CD14-positive monocyte (primary cell): ENCODE measurements at regions not wholly inside any gene's neighbourhood (a gene's known extent, or its start where the extent isn't known, plus 50 kb on each side); places are given as distances from the start of the nearest gene placed in this dataset.

Experiments
- DNase-seq, 3 donors: peaks; one replicate each; pipeline ENCODE4 v3.0.0-alpha.2; 2011 to 2022
- H2AFZ ChIP-seq: 2 replicates; pipeline ENCODE4 v1.6.0; 2012; ENCODE audit warnings: mild to moderate bottlenecking, low read depth, low read length, inconsistent platforms; ENCODE audit not compliant: insufficient read depth, poor library complexity, severe bottlenecking
- H3K27ac ChIP-seq, 2 donors: 1 replicate in 1 of 2; 2 replicates in 1 of 2; pipeline ENCODE4 v1.5.1; 2012 to 2013; ENCODE audit warnings: low read length in 2 of 2, control low read depth in 1 of 2, inconsistent platforms in 1 of 2, low read depth in 1 of 2, mild to moderate bottlenecking in 1 of 2
- H3K27me3 ChIP-seq, 2 donors: one replicate each; pipeline versions ENCODE4 v1.6.0 to v1.6.1; 2011 to 2013; ENCODE audit warnings: low read length in 2 of 2; ENCODE audit not compliant: control insufficient read depth in 2 of 2, insufficient read depth in 2 of 2
- H3K36me3 ChIP-seq, 2 donors: replicated peaks in 1 of 2; 1 replicate in 1 of 2; 2 replicates in 1 of 2; pipeline versions ENCODE4 v1.5.1 to v1.6.1; 2012 to 2013; ENCODE audit warnings: low read length in 2 of 2, control low read depth in 1 of 2, inconsistent platforms in 1 of 2, mild to moderate bottlenecking in 1 of 2; ENCODE audit not compliant: insufficient read depth in 2 of 2, control insufficient read depth in 1 of 2
- H3K4me1 ChIP-seq, 2 donors: 1 replicate in 1 of 2; 2 replicates in 1 of 2; pipeline versions ENCODE4 v1.5.1 to v1.6.1; 2012 to 2013; ENCODE audit warnings: low read length in 2 of 2, control low read depth in 1 of 2, inconsistent platforms in 1 of 2, mild to moderate bottlenecking in 1 of 2, moderate library complexity in 1 of 2; ENCODE audit not compliant: insufficient read depth in 2 of 2, control insufficient read depth in 1 of 2
- H3K4me2 ChIP-seq: replicated peaks from 2 replicates; pipeline ENCODE3; 2012; ENCODE audit warnings: low read length, moderate library complexity, mild to moderate bottlenecking; ENCODE audit not compliant: poor library complexity, severe bottlenecking; ENCODE audit errors: extremely low read depth
- H3K4me3 ChIP-seq, 3 experiments: fragments of 200-600 bp in 1 of 3; sonication (generic) in 1 of 3; replicated peaks in 1 of 3; 1 replicate in 2 of 3; 2 replicates in 1 of 3; pipeline ENCODE4 v1.5.1; 2011 to 2013; ENCODE audit warnings: low read length in 3 of 3, mild to moderate bottlenecking in 3 of 3, control low read depth in 2 of 3, low read depth in 2 of 3, inconsistent platforms in 1 of 3, moderate library complexity in 1 of 3
- H3K79me2 ChIP-seq: 2 replicates; pipeline ENCODE4 v1.6.0; 2012; ENCODE audit warnings: mild to moderate bottlenecking, control low read depth, inconsistent platforms, low read length, moderate library complexity; ENCODE audit not compliant: insufficient read depth
- H3K9ac ChIP-seq: 2 replicates; pipeline ENCODE4 v1.6.0; 2017; ENCODE audit warnings: low read length, mild to moderate bottlenecking; ENCODE audit not compliant: insufficient read depth, poor library complexity, severe bottlenecking
- H3K9me3 ChIP-seq, 2 donors: replicated peaks in 1 of 2; 1 replicate in 1 of 2; 2 replicates in 1 of 2; pipeline versions ENCODE4 v1.5.1 to v1.6.1; 2012 to 2013; ENCODE audit warnings: low read length in 2 of 2, control low read depth in 1 of 2; ENCODE audit not compliant: control insufficient read depth in 1 of 2, insufficient read depth in 1 of 2
- H4K20me1 ChIP-seq: 2 replicates; pipeline ENCODE4 v1.6.0; 2012; ENCODE audit warnings: mild to moderate bottlenecking, low read length, control low read depth, moderate library complexity; ENCODE audit not compliant: insufficient read depth
- H3K27ac Mint-ChIP-seq, 7 donors: one replicate each; pipeline ENCODE4 v1.8.0; 2020; ENCODE audit warnings: mild to moderate bottlenecking in 7 of 7, mixed read lengths in 7 of 7, moderate library complexity in 6 of 7, inconsistent platforms in 2 of 7
- H3K27me3 Mint-ChIP-seq, 3 donors: one replicate each; pipeline ENCODE4 v1.8.0; 2021 to 2022; ENCODE audit warnings: low read depth in 3 of 3, mild to moderate bottlenecking in 3 of 3, mixed read lengths in 3 of 3, moderate library complexity in 3 of 3, inconsistent platforms in 1 of 3
- H3K36me3 Mint-ChIP-seq, 2 donors: one replicate each; pipeline ENCODE4 v1.8.0; 2020; ENCODE audit warnings: mixed read lengths in 2 of 2, inconsistent platforms in 1 of 2, mild to moderate bottlenecking in 1 of 2
- H3K4me1 Mint-ChIP-seq: one replicate; pipeline ENCODE4 v1.8.0; 2020; ENCODE audit warnings: mild to moderate bottlenecking, mixed read lengths
- H3K4me3 Mint-ChIP-seq, 2 donors: one replicate each; pipeline ENCODE4 v1.8.0; 2020; ENCODE audit warnings: mild to moderate bottlenecking in 2 of 2, mixed read lengths in 2 of 2, moderate library complexity in 1 of 2
- H3K9me3 Mint-ChIP-seq, 7 donors: one replicate each; pipeline ENCODE4 v1.8.0; 2020 to 2022; ENCODE audit warnings: mixed read lengths in 7 of 7, mild to moderate bottlenecking in 6 of 7, moderate library complexity in 6 of 7, inconsistent platforms in 2 of 7
- CTCF ChIP-seq: fragments of 200-600 bp; IDR thresholded peaks from one replicate; pipeline ENCODE4 v1.8.0; 2022; ENCODE audit warnings: antibody characterized with exemption, mild to moderate bottlenecking
- WGBS: methylation state at CpG from one replicate; pipeline ENCODE4 v1.1.5; 2013; ENCODE audit warnings: missing lambda C conversion rate; ENCODE audit not compliant: insufficient coverage; 5-methylcytosine and 5-hydroxymethylcytosine counted together
- intact Hi-C, 2 donors: fragments of 100-400 bp; cut with micrococcal nuclease; formaldehyde crosslinking; loops; one replicate each; pipeline versions ENCODE4 v1.15.0 to v1.15.1; 2023

GRCh38 chr2:146437712-146438111 is 1407.1 kb upstream of the ACVR2A start:
- no peaks in the 10 kb centered on the region for H3K4me1 Mint-ChIP-seq
- no peak overlapping the region for H3K27ac ChIP-seq
- no peaks in the 10 kb centered on the region for H3K4me1 ChIP-seq
- H3K36me3 Mint-ChIP-seq: no peaks in the 10 kb centered on the region
- 100% methylated on average over 1 of the region's 2 CpGs for WGBS
- H3K36me3 ChIP-seq: no peaks in the 10 kb centered on the region
- H3K4me3 Mint-ChIP-seq: no peak overlapping the region
- H3K9me3 Mint-ChIP-seq: peaks cover 0 to 2% (median 0%) of the 10 kb centered on the region in 7 donors
- H3K4me3 ChIP-seq: no peak overlapping the region
- no peak for DNase-seq
- no peak overlapping the region for H3K27ac Mint-ChIP-seq
- no peak overlapping the region for H3K9ac ChIP-seq
- H3K27me3 Mint-ChIP-seq: peaks cover 0 to 1% (median 0%) of the 10 kb centered on the region in 3 donors
- H3K9me3 ChIP-seq: no peaks in the 10 kb centered on the region
- H2AFZ ChIP-seq: no peak overlapping the region
- H3K79me2 ChIP-seq: no peaks in the 10 kb centered on the region
- no peaks in the 10 kb centered on the region for H4K20me1 ChIP-seq
- intact Hi-C loops: no loop called here
- TF ChIP-seq CTCF: no peak
- no peaks in the 10 kb centered on the region for H3K27me3 ChIP-seq
- no peak overlapping the region for H3K4me2 ChIP-seq

DNA sequence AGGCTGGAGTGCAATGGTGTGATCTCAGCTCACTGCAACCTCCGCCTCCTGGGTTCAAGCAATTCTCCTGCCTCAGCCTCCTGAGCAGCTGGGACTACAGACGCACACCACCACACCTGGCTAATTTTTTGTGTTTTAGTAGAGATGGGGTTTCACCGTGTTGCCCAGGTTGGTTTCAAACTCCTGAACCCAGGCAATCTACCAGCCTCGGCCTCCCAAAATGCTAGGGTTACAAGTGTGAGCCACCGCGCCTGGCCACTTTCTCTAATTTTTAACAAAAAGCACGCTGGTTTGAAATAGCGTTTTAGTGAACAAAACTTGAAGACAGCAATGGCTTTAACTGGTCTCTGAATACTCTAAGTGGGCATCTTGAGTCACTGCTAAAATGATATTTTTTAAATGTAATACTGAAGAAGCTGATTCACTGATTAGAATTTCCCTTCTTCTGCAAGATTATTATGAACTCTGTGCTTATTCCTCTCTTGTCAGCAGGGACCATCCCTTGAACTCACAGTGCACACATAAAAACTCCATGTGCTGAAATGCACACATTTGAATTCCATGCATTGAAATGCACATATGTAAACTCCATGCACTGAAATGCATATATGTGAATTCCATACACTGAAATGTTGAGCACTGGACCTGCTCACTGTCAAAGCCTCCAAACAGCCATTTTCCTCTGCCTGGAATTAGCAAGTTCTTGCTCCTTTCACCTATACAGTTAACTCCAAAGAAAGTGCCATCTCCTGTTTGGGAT is 1411.5 kb upstream of the ACVR2A start:
- Mint-ChIP-seq H3K9me3 (peaks cover 0 to 2% (median 0%) of the 10 kb centered on the region in 7 donors), H3K4me1 (no peaks in the 10 kb centered on the region), H3K4me3 (no peak overlapping the region), H3K27ac (no peak overlapping the region), H3K36me3 (no peaks in the 10 kb centered on the region), H3K27me3 (peaks cover 0 to 1% (median 0%) of the 10 kb centered on the region in 3 donors)
- H3K9me3 ChIP-seq: no peaks in the 10 kb centered on the region
- no peaks in the 10 kb centered on the region for H3K36me3 ChIP-seq
- no peak overlapping the region for H3K4me2 ChIP-seq
- no peaks in the 10 kb centered on the region for H3K79me2 ChIP-seq
- H3K4me1 ChIP-seq: no peaks in the 10 kb centered on the region
- WGBS: 100% methylated on average over 4 of the region's 8 CpGs
- intact Hi-C loops: no loop called here
- H3K27me3 ChIP-seq: no peaks in the 10 kb centered on the region
- H3K27ac ChIP-seq: no peak overlapping the region
- H4K20me1 ChIP-seq: no peaks in the 10 kb centered on the region
- H2AFZ ChIP-seq: no peak overlapping the region
- H3K9ac ChIP-seq: no peak overlapping the region
- H3K4me3 ChIP-seq: no peak overlapping the region
- TF ChIP-seq CTCF: no peak
- no peak for DNase-seq
